ENCODE measurements at regions not wholly inside any gene's neighbourhood (a gene's known extent, or its start where the extent isn't known, plus 50 kb on each side); places are given as distances from the start of the nearest gene placed in this dataset.
"Not testable (repeated sequence)": the region's sequence is repeated elsewhere in the genome, so short reads cannot be mapped to it uniquely, and the experiment has no call there.

GRCh38 chr15:96166223-96167200 lies 164.0 kb upstream of the NR2F2 start:
- no peak overlapping the region for H3K4me3 ChIP-seq (ENCODE audit: low read depth, low read length)
- no peak for TF ChIP-seq CTCF (IDR thresholded peaks at IDR 0.05; ENCODE audit: borderline replicate concordance, insufficient read depth, low read depth, low read length)

GRCh38 chr15:96170616-96170978 lies 159.9 kb upstream of the NR2F2 start:
- H3K4me3 ChIP-seq (ENCODE audit: low read depth, low read length), result not testable (repeated sequence)

GRCh38 chr15:96170979-96171739 lies 159.3 kb upstream of the NR2F2 start:
- H3K4me3 ChIP-seq (ENCODE audit: low read depth, low read length), result no peak overlapping the region
- no peak for TF ChIP-seq CTCF (IDR thresholded peaks at IDR 0.05; ENCODE audit: borderline replicate concordance, insufficient read depth, low read depth, low read length)

- TF ChIP-seq CTCF (IDR thresholded peaks at IDR 0.05; ENCODE audit: borderline replicate concordance, insufficient read depth, low read depth, low read length), result no peak
- H3K4me3 ChIP-seq (ENCODE audit: low read depth, low read length), result no peak overlapping the region
Observed at GRCh38 chr15:96171853-96172296, 158.6 kb upstream of the NR2F2 start.

- TF ChIP-seq CTCF (IDR thresholded peaks at IDR 0.05; ENCODE audit: borderline replicate concordance, insufficient read depth, low read depth, low read length), result no peak
- no peak overlapping the region for H3K4me3 ChIP-seq (ENCODE audit: low read depth, low read length)
Observed at GRCh38 chr15:96172417-96172816, 158.1 kb upstream of the NR2F2 start.

GRCh38 chr15:96176831-96177230 lies 153.7 kb upstream of the NR2F2 start:
- H3K4me3 ChIP-seq (ENCODE audit: low read depth, low read length), result no peak overlapping the region
- no peak for TF ChIP-seq CTCF (IDR thresholded peaks at IDR 0.05; ENCODE audit: borderline replicate concordance, insufficient read depth, low read depth, low read length)

GRCh38 chr15:96177279-96177678 lies 153.2 kb upstream of the NR2F2 start:
- no peak overlapping the region for H3K4me3 ChIP-seq (ENCODE audit: low read depth, low read length)
- TF ChIP-seq CTCF (IDR thresholded peaks at IDR 0.05; ENCODE audit: borderline replicate concordance, insufficient read depth, low read depth, low read length), result no peak
